Limb (tissue), 2 donors: ENCODE measurements at regions not wholly inside any gene's neighbourhood (a gene's known extent, or its start where the extent isn't known, plus 50 kb on each side); places are given as distances from the start of the nearest gene placed in this dataset.

ENCODE experiments used
- DNase-seq, 2 donors: peaks; one replicate each; pipeline ENCODE4 v3.0.0-alpha.2; 2016; ENCODE audit errors: extremely low spot score in 2 of 2

DNA sequence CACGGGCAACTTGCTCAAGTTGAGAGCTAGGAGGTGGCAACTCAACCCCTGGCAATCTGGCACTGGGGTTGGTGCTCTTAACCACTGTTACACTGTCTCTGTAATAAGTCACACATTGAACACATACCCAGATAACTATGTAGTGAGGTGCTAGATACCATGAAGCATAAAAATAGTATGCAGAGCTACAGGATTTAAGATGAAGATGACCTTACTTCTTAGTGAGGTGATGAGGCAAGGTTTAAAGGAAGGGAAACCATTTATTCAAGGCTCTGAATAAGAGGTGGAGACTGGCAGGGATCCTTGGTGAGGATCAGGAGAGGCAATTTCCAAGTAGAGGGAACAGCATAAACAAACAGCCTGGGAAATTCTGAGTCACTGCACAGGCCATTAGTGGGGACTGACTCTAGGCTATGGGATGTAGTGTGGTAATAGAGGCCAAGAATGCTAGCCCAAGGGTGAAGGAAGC, 67.6 kb upstream of the NR3C1 start:
- DNase-seq: no peak

DNA sequence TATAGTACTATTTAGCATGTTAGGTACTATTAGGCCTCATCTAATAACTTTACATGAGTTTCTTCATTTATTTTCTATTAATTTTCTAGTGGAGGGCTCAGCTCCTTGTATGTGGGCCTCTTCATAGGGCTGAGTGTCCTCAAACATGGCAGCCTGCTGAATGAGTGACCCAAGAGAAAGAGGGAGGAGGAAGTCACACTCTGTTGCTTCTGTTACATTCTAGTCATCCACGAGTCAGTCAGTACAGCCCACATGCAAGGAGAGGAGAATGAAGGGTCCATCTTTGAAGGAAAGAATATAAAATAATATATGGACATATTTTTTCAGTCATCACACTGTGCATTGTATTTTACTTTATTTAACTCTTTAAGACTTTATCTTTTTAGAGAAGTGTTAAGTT, 66.6 kb upstream of the NR3C1 start:
- no peak for DNase-seq

DNA sequence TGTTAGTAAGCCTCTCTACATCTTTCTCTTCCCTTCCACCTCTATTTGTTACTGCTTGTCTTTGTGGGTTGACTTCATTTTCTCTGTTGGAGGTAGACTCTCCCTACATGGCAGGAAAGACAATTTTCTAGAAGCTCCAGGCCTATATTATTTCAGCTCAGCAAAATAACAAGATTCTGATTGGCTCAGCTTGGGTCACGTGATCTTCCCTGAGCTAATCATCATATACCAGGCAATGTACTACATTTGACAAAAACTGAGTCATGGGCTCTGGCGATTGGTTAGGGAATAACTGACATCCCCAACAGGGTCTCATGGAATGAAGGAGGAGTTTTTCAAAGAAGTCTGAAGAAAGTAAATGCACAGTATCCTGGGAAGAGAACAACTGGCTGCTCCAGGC, 65.6 kb upstream of the NR3C1 start:
- DNase-seq: no peak

DNA sequence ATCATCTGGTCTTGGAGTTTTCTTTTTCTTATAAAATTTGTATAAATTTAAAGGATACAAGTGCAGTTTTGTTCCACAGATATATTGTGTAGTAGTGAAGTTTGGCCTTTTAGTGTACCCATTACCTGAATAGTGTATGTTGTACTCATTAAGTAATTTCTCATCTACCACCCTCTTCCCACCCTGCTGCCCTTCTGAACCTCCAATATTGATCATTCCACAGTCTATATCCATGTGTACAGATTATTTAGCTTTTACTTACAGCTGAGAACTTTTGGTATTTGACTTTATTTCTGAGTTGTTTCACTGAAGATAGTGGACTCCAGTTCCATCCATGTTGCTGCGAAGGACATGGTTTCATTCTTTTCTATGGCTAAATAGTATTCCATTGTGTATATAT, 63.1 kb upstream of the NR3C1 start:
- no peak for DNase-seq

DNA sequence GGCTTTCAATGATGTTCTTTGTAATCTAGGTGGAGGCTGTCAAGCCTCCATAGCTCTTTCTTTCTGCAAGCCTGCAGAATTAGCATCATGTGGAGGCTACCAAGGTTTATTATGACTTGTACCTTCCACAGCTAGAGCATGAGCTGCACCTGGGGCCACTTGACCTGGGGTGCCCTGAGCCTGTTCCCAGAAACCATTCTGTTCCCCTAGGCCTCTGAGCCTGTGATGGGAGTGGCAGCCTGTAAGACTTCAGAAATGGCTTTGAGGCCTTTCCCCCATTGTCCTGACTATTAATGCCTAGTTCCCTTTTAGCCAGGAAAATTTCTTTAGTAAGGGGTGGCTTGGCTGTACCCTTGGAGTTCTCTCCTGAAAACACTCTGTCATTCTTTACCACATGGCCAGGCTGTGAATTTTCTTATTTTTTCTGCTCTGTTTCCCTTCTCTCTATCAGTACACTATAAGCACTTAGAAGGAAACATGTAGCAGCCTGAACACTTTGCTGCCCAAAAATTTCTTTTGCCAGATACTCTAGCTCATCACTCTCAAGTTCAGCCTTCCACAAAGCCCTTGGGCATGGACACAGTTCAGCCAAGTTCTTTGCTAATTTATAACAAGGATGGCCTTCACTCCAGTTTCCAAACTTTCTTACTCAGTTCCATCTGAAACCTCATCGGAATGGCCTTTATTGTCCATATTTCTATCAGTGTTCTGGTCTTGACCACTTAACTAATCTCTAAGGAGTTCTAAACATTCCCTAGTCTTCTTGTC, 61.4 kb upstream of the NR3C1 start:
- no peak for DNase-seq

DNA sequence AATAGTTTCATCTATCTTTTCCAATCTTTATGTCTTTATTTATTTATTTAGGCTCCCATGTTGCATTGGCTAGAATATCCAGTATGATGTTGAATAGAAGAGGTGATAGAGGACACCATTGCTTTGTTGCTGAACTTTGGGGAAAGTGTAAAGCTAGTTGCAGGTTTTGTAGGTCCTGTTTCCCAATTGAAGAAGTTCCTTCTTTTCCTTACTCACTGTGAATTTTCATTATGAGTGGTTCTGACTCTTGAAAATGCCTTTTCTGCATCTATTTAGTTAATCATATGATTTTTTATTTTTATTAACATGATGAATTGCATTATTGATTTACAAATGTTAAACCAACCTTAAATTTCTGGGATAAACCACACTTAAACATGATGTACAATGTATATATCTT, 58.9 kb upstream of the NR3C1 start:
- DNase-seq: no peak

DNA sequence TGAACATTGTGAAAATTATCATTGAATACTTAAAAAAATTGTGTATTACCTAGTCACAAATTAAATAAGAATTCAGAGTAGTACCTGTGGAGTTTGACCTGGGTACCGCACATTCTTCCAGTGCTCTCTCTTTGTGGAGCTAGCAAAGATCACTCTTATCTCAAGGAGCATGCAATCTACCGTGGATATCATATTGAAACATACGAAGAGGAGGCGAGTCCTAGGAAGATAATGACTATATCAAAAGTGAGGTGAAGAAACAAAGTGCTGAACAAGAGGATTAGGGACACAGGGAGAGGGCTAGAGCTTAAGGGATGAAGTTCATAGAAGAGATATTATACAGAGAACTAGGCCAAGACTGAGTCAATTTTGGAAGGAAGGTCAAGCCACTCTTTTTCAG, 55.9 kb upstream of the NR3C1 start:
- no peak for DNase-seq

DNA sequence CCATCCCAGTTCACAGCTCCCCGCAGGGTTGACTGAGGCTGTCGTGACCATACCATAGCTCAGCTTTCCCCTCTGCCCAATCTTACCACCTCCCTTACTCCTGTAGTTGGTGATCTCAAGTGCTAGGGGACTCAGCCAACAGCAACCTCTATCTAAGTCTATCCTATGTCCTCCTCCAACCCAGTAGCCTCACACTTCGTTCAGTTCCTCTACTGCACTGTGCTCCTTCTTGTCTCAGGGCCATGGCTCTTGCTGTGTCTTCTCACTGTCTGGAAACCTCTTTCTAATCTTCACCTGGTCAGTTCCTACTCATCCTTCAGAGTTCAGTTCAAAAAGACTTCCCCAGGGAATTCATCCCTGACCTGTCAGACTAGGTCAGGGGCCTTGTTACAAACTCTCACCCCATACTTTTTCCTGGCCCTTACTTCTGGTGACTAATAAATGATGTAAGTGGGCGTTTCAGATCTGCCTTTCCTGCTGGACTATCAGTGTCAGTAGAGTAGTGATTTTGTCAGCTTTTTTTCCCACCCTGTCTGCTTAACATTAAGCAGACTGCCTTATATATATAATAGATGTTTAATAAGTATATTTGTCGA, 53.6 kb upstream of the NR3C1 start:
- DNase-seq: no peak

DNA sequence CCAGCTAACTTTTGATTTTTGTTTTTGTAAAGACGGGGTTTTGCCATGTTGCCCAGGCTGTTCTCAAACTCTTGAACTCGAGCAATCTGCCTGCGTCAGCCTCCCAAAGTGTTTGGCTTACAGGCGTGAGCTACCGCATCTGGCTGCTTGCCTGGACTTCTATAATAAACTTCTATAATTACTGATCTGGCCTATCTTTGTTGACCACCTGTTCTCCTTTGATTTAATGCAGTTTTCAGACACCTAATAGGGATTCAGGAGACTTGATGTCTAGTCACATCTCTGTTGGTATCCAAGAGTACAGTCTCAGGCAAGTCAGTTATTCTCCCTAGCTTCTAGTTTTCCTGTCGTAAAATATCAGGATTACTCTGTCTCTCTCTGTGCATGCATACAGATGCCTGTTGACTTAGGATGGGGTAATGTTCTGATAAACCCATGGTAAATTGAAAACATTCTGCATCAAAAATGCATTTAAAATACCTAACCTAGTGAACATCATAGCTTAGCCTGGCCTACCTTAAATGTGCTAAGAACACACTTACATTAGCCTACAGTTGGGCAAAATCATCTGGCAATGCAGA, 51.5 kb upstream of the NR3C1 start:
- DNase-seq: no peak

DNA sequence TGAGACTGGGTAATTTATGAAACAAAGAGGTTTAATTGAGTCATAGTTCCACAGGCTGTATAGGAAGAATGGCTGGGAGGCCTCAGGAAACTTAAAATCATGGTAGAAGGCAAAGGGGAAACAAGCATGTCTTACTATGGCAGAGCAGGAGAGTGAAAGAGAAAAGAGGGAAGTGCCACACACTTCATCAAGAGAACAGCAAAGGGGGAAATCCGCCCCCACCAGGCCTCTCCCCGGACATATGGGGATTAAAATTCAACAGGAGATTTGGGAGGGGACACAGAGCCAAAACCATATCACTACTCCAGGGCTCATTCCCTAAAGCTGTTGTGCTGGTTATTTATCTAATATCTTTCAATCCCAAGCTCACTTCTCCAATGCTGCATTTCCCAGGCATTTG, 50.2 kb upstream of the NR3C1 start:
- DNase-seq: no peak
